KOPT-K1 (cell line): ENCODE measurements at regions not wholly inside any gene's neighbourhood (a gene's known extent, or its start where the extent isn't known, plus 50 kb on each side); places are given as distances from the start of the nearest gene placed in this dataset.
"Not testable (repeated sequence)": the region's sequence is repeated elsewhere in the genome, so short reads cannot be mapped to it uniquely, and the experiment has no call there.

Source experiments
- H3K27ac ChIP-seq: fragments of 200-600 bp; sonication (generic); 2 replicates; pipeline ENCODE4 v1.5.1; 2016; ENCODE audit warnings: antibody characterized with exemption, mild to moderate bottlenecking, low read depth, low read length; ENCODE audit not compliant: poor library complexity, severe bottlenecking
- H3K36me3 ChIP-seq: fragments of 200-600 bp; sonication (generic); 2 replicates; pipeline ENCODE4 v1.5.1; 2017; ENCODE audit warnings: antibody characterized with exemption, mild to moderate bottlenecking, low read length, moderate library complexity; ENCODE audit not compliant: insufficient read depth
- H3K9me3 ChIP-seq: fragments of 200-600 bp; sonication (generic); 2 replicates; pipeline ENCODE4 v1.5.1; 2017; ENCODE audit warnings: antibody characterized with exemption, low read length, mild to moderate bottlenecking; ENCODE audit not compliant: insufficient read depth, poor library complexity, severe bottlenecking

GRCh38 chr5:67809589-67809988, 406.0 kb upstream of the PIK3R1 start:
- Histone ChIP-seq H3K9me3 (no peaks in the 10 kb centered on the region), H3K36me3 (no peaks in the 10 kb centered on the region), H3K27ac (no peak overlapping the region)

- H3K36me3 ChIP-seq: no peaks in the 10 kb centered on the region
- no peaks in the 10 kb centered on the region for H3K9me3 ChIP-seq
- no peak overlapping the region for H3K27ac ChIP-seq
These were observed 407.2 kb upstream of the PIK3R1 start for GRCh38 chr5:67808340-67808739.

- no peaks in the 10 kb centered on the region for H3K9me3 ChIP-seq
- no peaks in the 10 kb centered on the region for H3K36me3 ChIP-seq
- H3K27ac ChIP-seq: no peak overlapping the region
These were observed 408.1 kb upstream of the PIK3R1 start for GRCh38 chr5:67807439-67807888.

- H3K36me3 ChIP-seq: no peaks in the 10 kb centered on the region
- no peak overlapping the region for H3K27ac ChIP-seq
- H3K9me3 ChIP-seq: no peaks in the 10 kb centered on the region
These were observed 408.7 kb upstream of the PIK3R1 start for GRCh38 chr5:67806654-67807438.

GRCh38 chr5:67805666-67806348, 409.7 kb upstream of the PIK3R1 start:
- H3K36me3 ChIP-seq: no peaks in the 10 kb centered on the region
- H3K27ac ChIP-seq: no peak overlapping the region
- no peaks in the 10 kb centered on the region for H3K9me3 ChIP-seq

GRCh38 chr5:67802766-67803165, 412.8 kb upstream of the PIK3R1 start:
- Histone ChIP-seq H3K9me3 (peaks cover 7% of the 10 kb centered on the region), H3K27ac (no peak overlapping the region), H3K36me3 (no peaks in the 10 kb centered on the region)

GRCh38 chr5:67799732-67800234, 415.8 kb upstream of the PIK3R1 start:
- Histone ChIP-seq H3K36me3 (no peaks in the 10 kb centered on the region), H3K27ac (no peak overlapping the region), H3K9me3 (peaks cover 7% of the 10 kb centered on the region)

- H3K36me3 ChIP-seq, H3K27ac ChIP-seq, H3K9me3 ChIP-seq: not testable (repeated sequence)
These were observed 417.1 kb upstream of the PIK3R1 start for GRCh38 chr5:67798470-67798869.

- peaks cover 7% of the 10 kb centered on the region for H3K9me3 ChIP-seq
- H3K27ac ChIP-seq: no peak overlapping the region
- no peaks in the 10 kb centered on the region for H3K36me3 ChIP-seq
These were observed 419.6 kb upstream of the PIK3R1 start for GRCh38 chr5:67795781-67796477.

GRCh38 chr5:67793966-67794365, 421.6 kb upstream of the PIK3R1 start:
- Histone ChIP-seq H3K27ac (no peak overlapping the region), H3K9me3 (peaks cover 7% of the 10 kb centered on the region), H3K36me3 (no peaks in the 10 kb centered on the region)

- H3K9me3 ChIP-seq: peaks cover 4% of the 10 kb centered on the region
These were observed 422.1 kb upstream of the PIK3R1 start for GRCh38 chr5:67793418-67793817.

GRCh38 chr5:67792891-67793290, 422.7 kb upstream of the PIK3R1 start:
- no peaks in the 10 kb centered on the region for H3K9me3 ChIP-seq
- H3K36me3 ChIP-seq: no peaks in the 10 kb centered on the region
- no peak overlapping the region for H3K27ac ChIP-seq

More at GRCh38 chr5:67793418-67793817, 422.1 kb upstream of the PIK3R1 start:
- H3K27ac ChIP-seq: no peak overlapping the region
- no peaks in the 10 kb centered on the region for H3K36me3 ChIP-seq

- H3K9me3 ChIP-seq: no peaks in the 10 kb centered on the region
- H3K36me3 ChIP-seq: no peaks in the 10 kb centered on the region
- H3K27ac ChIP-seq: no peak overlapping the region
These were observed 425.2 kb upstream of the PIK3R1 start for GRCh38 chr5:67790390-67790789.

GRCh38 chr5:67779893-67780623, 435.5 kb upstream of the PIK3R1 start:
- H3K9me3 ChIP-seq, H3K36me3 ChIP-seq, H3K27ac ChIP-seq: not testable (repeated sequence)

- Histone ChIP-seq H3K36me3 (no peaks in the 10 kb centered on the region), H3K27ac (no peak overlapping the region), H3K9me3 (peaks cover 6% of the 10 kb centered on the region)
These were observed 440.8 kb upstream of the PIK3R1 start for GRCh38 chr5:67774786-67775185.
